Osteocyte (in vitro differentiated cells): ENCODE measurements at regions not wholly inside any gene's neighbourhood (a gene's known extent, or its start where the extent isn't known, plus 50 kb on each side); places are given as distances from the start of the nearest gene placed in this dataset.
A peak's percentile ranks its signal among the peaks of the same experiment; 100 is the strongest.

ENCODE experiments used
- DNase-seq: peaks from one replicate; pipeline ENCODE4 v3.0.0; 2021; ENCODE audit warnings: mixed read lengths; ENCODE audit not compliant: unreplicated experiment; ENCODE audit errors: extremely low spot score
- H3K27ac Mint-ChIP-seq: one replicate; pipeline ENCODE4 v1.8.0; 2021; ENCODE audit warnings: mild to moderate bottlenecking, mixed read lengths; ENCODE audit not compliant: unreplicated experiment
- H3K27me3 Mint-ChIP-seq: one replicate; pipeline ENCODE4 v1.8.0; 2021; ENCODE audit warnings: mixed read lengths; ENCODE audit not compliant: unreplicated experiment
- H3K36me3 Mint-ChIP-seq: one replicate; pipeline ENCODE4 v1.8.0; 2021; ENCODE audit warnings: mixed read lengths; ENCODE audit not compliant: unreplicated experiment
- H3K4me1 Mint-ChIP-seq: one replicate; pipeline ENCODE4 v1.8.0; 2021; ENCODE audit warnings: mixed read lengths; ENCODE audit not compliant: unreplicated experiment
- H3K4me3 Mint-ChIP-seq: one replicate; pipeline ENCODE4 v1.8.0; 2021; ENCODE audit warnings: mild to moderate bottlenecking, moderate library complexity, mixed read lengths; ENCODE audit not compliant: unreplicated experiment
- H3K9me3 Mint-ChIP-seq: one replicate; pipeline ENCODE4 v1.8.0; 2021; ENCODE audit warnings: mixed read lengths; ENCODE audit not compliant: unreplicated experiment
- TF ChIP-seq, protein P1 (sequence below): fragments of 200-600 bp; sonication (generic); IDR thresholded peaks from 2 replicates; pipeline ENCODE4 v1.5.0; 2021; ENCODE audit warnings: antibody characterized with exemption, mild to moderate bottlenecking, moderate library complexity

DNA sequence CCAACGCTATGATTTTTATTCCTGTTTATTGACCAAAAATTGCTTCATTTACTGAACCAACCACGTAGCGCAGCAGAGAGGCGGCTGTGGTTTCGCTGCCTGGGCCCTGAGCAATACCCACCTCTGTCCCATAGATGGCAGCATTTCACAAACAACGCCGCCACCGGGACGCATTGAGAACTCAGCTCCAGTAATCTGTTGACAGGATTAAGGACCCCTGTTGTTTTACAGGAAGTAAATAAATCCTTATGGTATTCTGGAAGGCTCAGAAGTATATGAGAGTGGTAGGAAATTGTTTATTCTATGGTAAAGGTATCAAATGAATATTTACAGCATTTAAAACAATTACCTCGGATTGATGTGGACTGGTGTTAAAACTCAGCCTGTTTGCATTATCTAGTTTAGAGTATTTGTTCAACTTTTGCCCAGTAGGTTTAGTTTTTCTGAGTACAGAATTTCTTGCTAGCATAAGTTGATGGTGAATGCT, 547.9 kb upstream of the SLC35B3 start:
- H3K4me3 Mint-ChIP-seq, result peak overlapping the region; percentile 19
- TF ChIP-seq, protein P1, sequence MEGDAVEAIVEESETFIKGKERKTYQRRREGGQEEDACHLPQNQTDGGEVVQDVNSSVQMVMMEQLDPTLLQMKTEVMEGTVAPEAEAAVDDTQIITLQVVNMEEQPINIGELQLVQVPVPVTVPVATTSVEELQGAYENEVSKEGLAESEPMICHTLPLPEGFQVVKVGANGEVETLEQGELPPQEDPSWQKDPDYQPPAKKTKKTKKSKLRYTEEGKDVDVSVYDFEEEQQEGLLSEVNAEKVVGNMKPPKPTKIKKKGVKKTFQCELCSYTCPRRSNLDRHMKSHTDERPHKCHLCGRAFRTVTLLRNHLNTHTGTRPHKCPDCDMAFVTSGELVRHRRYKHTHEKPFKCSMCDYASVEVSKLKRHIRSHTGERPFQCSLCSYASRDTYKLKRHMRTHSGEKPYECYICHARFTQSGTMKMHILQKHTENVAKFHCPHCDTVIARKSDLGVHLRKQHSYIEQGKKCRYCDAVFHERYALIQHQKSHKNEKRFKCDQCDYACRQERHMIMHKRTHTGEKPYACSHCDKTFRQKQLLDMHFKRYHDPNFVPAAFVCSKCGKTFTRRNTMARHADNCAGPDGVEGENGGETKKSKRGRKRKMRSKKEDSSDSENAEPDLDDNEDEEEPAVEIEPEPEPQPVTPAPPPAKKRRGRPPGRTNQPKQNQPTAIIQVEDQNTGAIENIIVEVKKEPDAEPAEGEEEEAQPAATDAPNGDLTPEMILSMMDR, result peak; percentile 98
- peaks cover 4% of the 10 kb centered on the region for H3K9me3 Mint-ChIP-seq
- no peaks in the 10 kb centered on the region for H3K36me3 Mint-ChIP-seq
- DNase-seq, result peak; percentile 89
- peaks cover 10% of the 10 kb centered on the region for H3K27me3 Mint-ChIP-seq
- H3K4me1 Mint-ChIP-seq, result no peaks in the 10 kb centered on the region
- H3K27ac Mint-ChIP-seq, result no peak overlapping the region

DNA sequence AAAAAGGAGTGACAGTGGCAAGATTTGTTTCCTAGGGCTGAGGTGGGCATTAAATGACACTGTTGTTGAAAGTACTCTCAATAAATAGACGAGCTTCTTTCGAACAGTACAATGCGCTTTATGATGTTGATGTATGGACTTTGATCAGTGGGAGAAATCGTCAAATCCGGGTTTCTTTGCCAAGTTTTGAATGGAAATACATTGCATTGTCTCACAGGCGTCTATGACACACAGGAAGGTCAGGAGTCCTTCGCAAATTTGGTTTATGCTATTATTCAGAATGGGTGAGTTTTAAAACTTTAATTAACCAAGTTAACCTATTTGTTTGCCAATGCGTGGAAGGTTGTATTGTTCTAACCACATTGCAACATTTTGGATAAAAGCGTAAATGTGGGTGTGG, 547.3 kb upstream of the SLC35B3 start:
- no peak for DNase-seq
- no peaks in the 10 kb centered on the region for H3K36me3 Mint-ChIP-seq
- peaks cover 10% of the 10 kb centered on the region for H3K27me3 Mint-ChIP-seq
- H3K4me3 Mint-ChIP-seq, result no peak overlapping the region
- TF ChIP-seq, protein P1, result no peak
- no peak overlapping the region for H3K27ac Mint-ChIP-seq
- H3K9me3 Mint-ChIP-seq, result peaks cover 5% of the 10 kb centered on the region
- no peaks in the 10 kb centered on the region for H3K4me1 Mint-ChIP-seq

DNA sequence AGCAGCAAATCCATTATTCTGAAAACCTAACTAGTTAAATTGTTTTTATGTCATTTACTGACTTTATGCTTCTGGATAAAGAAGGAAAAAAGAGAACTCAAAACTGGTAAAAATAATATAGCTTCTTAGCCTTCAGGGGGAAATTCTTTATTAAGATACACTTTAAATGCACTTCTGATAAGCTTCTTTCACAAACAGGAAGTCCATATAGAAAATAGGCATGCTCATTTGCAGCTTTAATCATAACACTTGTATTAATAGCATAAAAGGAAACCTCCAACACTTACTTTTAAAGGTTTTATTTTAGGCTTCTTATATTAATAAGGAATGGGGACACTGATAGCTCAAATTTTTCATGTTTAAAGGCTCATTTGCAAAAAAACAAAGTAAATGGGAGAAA, 538.0 kb upstream of the SLC35B3 start:
- H3K4me1 Mint-ChIP-seq, result no peaks in the 10 kb centered on the region
- TF ChIP-seq, protein P1, result no peak
- H3K4me3 Mint-ChIP-seq, result no peak overlapping the region
- no peak for DNase-seq
- H3K9me3 Mint-ChIP-seq, result peaks cover 25% of the 10 kb centered on the region
- H3K36me3 Mint-ChIP-seq, result no peaks in the 10 kb centered on the region
- H3K27me3 Mint-ChIP-seq, result peaks cover 2% of the 10 kb centered on the region
- no peak overlapping the region for H3K27ac Mint-ChIP-seq

DNA sequence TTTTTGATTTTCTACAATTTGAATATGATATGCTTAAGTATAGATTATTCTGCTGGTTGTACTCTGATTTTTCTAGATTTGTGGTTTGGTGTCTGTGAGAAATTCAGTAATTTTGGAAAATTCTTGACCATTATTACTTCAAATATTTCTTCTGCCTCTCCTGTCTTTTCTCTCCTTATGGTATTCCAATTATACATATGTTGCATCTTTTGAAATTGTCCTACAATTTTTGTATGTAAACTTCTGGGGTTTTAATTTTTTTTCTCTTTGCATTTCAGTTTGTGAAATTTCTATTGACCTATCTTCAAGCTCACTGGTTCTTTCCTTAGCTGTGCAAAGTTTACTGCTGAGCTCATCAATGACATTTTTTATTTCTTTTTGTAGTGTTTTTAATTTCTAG, 534.4 kb upstream of the SLC35B3 start:
- peaks cover 1% of the 10 kb centered on the region for H3K36me3 Mint-ChIP-seq
- no peak overlapping the region for H3K27ac Mint-ChIP-seq
- H3K9me3 Mint-ChIP-seq, result peaks cover 45% of the 10 kb centered on the region
- peaks cover 2% of the 10 kb centered on the region for H3K27me3 Mint-ChIP-seq
- no peak for DNase-seq
- no peak overlapping the region for H3K4me3 Mint-ChIP-seq
- no peaks in the 10 kb centered on the region for H3K4me1 Mint-ChIP-seq
- TF ChIP-seq, protein P1, result no peak

DNA sequence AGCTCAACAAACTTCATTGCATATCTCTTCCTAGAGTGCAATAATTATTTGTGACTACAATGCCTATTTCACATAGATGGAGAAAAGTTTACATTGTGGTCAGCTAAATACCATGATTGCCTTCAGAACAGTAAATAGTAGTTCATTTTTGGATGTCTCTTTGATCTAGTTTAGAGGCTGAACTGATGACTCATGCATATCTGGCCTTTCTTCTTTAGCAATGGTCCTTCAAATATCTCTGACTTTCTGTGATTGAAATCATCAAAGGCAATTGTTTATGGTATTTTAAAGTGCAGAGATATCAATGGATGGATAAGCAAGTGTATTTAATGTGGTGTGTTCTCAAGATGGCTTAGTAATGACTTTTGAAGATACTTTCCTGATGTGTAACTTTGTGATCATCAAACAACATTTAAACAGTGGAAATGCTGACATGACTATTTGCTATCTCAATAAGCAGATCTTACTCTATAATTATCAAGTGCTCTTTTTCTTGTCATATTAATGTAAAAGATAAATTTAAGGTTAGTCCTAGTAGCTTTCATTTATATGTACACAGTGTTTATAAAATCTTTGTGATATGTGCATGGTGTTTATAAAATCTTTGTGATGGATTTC, 523.7 kb upstream of the SLC35B3 start:
- H3K4me1 Mint-ChIP-seq, result no peaks in the 10 kb centered on the region
- no peaks in the 10 kb centered on the region for H3K9me3 Mint-ChIP-seq
- H3K4me3 Mint-ChIP-seq, result no peak overlapping the region
- no peak for DNase-seq
- H3K27me3 Mint-ChIP-seq, result no peaks in the 10 kb centered on the region
- TF ChIP-seq, protein P1, result no peak
- H3K36me3 Mint-ChIP-seq, result no peaks in the 10 kb centered on the region
- no peak overlapping the region for H3K27ac Mint-ChIP-seq
